ENCODE measurements at regions not wholly inside any gene's neighbourhood (a gene's known extent, or its start where the extent isn't known, plus 50 kb on each side); places are given as distances from the start of the nearest gene placed in this dataset.

DNA sequence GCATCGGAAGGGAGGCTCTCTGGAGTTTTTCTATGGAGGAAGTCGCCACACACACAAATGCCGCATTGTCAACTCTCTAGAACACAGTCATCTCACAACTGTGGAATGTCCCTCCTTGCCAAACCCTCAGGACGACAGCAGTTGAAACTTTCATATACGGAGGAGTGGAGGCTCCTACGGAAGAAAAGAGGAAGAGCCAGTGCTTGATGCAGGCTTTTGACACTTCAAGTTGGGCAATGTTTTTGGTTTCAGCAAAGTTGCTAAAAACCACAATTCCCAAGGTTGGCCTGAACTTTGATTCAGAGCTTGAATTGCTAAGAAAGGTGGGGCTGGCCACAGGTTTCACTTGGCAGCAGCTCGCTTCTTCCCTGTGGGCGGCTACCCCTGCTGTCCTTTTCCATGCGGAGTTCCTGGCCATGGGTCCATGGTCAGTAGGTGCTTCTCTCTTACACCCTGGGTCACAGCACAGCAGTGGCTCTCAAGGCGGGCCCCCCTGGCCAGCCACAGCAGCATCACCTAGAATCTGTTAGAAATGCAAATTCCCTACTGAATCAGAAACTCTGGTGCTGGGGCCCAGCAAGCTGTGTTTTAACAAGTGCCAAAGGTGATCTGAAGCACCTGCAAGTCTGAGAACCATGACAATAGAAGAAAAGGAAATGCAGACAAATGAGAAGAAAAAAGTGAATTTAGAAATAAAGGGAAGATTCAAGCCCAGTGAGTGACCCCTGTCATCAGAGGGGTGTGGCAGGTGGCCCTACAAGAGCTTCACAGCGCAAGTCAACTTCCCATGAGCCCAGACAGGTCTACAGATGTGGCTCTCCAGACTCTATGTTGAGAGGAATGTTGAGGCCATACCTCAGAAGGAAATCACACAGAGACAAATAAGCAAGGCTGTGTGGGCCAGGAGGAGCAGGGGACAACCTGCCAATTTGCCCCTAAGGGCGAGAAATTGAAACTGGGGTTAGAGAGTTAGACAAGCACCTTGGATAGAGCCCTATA is 856.4 kb downstream of the RNF144A start:
- in situ Hi-C loops (cut with HindIII; ENCODE audit: low sequenced_read_pairs), result no loop called here

DNA sequence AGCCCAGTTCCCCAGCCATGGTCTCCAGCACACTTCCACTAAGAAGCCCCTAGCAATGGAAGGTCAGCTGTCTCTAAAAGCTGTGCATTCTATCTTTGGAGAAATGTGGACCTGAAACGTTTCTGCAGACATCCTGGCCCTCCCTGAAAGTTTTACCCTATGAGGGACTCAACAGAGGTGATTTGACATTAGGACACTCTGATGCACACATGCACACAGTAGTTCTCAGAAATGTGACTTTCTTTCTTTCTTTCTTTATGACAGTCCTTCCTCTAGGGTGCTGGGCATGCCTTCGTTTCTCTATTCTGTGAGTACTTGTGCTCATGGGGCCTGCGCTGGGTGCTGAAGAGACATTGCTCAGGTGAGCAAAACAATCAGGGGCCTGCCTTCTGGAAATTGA is 857.3 kb downstream of the RNF144A start:
- in situ Hi-C loops (cut with HindIII; ENCODE audit: low sequenced_read_pairs), result no loop called here

DNA sequence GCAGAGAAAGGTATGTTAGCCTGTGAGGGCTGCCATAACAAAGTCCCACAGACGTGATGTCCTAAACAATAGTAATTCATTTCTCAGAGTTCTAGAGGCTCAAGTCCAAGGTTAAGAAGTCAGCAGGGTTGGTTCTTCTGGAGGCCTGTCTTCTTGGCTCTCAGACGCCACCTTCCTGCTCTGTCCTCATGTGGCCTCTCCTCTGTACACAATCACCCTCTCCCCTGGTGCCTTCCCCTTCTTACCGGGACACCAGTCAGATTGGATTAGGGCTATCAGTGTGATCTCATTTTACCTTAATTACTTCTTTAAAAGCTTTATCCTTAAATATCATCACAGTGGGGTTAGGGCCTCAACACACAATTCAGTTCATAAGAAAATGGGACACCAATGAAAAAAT is 860.5 kb downstream of the RNF144A start:
- in situ Hi-C loops (cut with HindIII; ENCODE audit: low sequenced_read_pairs), result no loop called here

DNA sequence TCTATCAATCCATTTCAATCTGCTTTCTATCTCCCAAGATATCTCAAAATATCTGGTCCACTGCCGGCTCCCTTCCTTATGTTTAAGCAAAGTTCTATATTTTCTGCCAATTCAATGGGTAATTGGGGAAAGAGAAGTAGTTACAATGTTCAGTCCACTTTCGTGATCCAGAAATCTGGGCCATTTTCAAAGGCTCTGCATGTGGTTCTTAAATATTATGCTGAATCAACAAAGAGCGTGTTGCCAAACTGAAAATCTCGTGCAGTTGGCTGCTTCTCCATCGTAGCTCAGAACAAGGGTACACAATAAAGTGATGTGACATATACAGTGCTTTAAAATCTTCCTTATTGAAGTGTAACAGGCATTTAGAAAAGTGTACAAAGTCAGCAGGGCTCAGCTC is 863.1 kb downstream of the RNF144A start:
- in situ Hi-C loops (cut with HindIII; ENCODE audit: low sequenced_read_pairs), result no loop called here

GRCh38 chr2:7785700-7786099 is 868.5 kb downstream of the RNF144A start:
- in situ Hi-C loops (cut with HindIII; ENCODE audit: low sequenced_read_pairs), result no loop called here

DNA sequence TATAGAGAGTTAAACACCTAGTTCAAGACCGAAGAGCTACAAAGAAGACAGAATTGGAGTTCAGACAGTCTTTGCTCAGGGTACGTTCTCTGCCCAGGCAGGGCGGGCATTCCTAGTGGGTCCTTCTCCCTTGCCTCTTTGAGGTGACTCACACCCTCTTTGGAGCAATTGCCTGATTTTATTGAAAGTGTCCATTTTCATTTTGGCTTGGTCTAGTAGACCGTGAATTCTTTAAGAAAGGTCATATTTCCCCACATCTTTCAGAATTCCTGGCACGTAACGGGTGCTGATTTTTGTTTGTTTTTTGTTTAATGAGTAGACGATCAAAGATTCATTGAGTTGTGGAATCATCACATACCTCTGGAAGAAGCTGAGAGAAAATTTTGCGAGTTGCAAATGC is 871.5 kb downstream of the RNF144A start:
- in situ Hi-C loops (cut with HindIII; ENCODE audit: low sequenced_read_pairs), result no loop called here

DNA sequence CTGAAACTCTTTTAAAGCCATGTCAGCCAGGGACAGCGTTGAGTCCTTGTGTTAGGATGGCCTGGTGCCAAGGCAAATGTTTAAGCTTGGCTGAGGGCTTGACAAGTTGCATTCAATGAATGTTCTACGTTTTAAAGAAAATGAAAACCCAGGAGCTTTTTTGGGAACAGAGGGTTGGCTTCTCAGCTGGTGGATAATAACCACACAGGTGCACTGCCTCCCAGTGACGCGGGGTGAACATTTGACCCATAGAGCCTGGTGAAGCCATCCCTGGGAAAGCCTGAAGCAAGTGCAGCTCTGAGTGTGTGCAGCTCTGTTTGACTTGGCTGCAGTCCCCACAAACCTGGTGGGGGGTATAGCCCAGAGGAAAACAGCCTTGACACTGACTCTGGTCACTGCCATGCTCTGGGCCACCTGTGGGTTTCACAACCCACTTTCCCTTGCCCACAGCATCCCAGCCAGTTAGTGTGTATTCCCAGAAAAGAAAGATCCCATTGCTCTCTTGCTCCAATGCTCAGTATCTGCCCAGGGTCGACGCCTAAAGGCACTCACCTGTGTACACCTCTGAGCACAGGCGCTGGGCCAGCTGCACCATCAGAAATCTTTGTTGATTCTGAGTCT is 874.9 kb downstream of the RNF144A start:
- in situ Hi-C loops (cut with HindIII; ENCODE audit: low sequenced_read_pairs), result no loop called here

- in situ Hi-C loops (cut with HindIII; ENCODE audit: low sequenced_read_pairs), result no loop called here
Measured at GRCh38 chr2:7795778-7796563, 878.8 kb downstream of the RNF144A start.

GRCh38 chr2:7800031-7800430 is 881.8 kb upstream of the ID2 start:
- in situ Hi-C loops (cut with HindIII; ENCODE audit: low sequenced_read_pairs), result no loop called here

GRCh38 chr2:7801212-7801611 is 880.6 kb upstream of the ID2 start:
- in situ Hi-C loops (cut with HindIII; ENCODE audit: low sequenced_read_pairs), result no loop called here

DNA sequence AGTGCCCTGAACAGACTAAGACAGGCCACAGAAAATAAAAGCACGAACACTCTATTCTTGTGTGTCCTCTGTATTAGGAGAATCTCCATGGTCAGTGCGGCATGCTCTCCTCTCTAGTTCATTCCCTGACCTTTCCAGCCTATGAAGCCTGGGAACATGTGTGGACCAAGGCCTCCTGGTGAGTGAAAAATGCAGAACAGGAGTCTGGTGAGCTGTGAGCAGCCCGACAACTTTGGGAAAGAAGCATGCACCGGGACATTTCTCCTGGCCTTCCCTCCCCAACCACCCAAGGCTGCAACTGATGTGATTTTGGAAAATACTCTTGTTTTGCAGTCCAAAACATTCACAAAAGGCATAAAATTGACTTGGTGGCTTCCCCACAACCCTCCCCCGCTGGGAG is 878.3 kb upstream of the ID2 start:
- in situ Hi-C loops (cut with HindIII; ENCODE audit: low sequenced_read_pairs), result no loop called here

- in situ Hi-C loops (cut with HindIII; ENCODE audit: low sequenced_read_pairs), result no loop called here
Measured at GRCh38 chr2:7809640-7810039, 872.2 kb upstream of the ID2 start.

DNA sequence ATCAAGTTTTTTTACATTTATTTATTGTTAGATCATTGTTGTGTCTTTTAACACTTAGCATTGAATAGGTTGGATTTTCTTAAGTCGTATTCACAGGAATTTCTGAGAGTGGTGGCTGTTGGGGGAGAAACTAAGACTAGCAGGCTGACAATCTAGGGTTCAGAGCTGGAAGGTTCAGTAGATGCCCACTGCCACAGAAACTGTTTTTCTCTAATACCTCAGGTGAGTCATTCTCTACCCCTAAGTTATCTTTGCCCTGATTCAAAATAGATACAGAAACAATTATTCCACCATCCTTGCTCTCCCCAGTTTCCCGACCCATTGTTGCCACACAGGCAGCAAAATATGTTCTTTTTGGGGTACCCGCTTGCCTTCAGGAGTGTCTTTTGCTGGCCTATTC is 870.8 kb upstream of the ID2 start:
- in situ Hi-C loops (cut with HindIII; ENCODE audit: low sequenced_read_pairs), result no loop called here

DNA sequence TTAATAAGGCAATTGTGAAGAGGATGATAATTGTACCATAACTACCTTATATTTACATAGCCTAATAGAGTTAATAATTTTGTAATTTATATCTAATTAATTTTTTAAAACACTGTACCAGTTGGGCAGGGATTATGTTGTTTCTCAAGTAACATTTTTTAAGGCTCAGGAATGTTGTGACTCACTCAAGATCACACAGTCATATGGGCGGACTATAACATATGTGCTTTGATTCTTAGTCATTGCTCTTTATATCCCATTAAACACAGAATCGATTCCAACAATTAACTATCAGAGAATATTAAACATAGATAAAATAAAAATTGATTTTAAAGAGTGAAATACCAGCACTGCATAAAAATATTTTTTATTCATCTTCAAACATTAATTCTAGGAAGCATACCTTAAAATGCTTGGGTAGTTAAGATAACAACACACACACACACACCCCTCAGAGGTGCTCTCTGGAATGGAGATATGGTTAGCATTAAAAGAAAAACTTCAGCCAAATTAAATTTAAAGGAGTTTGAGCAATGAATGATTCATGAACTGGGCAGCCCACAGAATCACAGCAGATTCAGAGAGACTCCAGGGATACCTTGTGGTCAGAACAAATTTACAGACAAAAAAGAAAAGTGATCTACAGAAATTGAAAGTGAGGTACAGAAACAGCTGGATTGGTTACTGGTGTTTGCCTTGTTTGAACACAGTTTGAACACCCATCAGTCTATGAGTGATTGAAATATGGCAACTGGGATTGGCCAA is 869.4 kb upstream of the ID2 start:
- in situ Hi-C loops (cut with HindIII; ENCODE audit: low sequenced_read_pairs), result no loop called here

GRCh38 chr2:7813541-7814292 is 868.1 kb upstream of the ID2 start:
- in situ Hi-C loops (cut with HindIII; ENCODE audit: low sequenced_read_pairs), result no loop called here

DNA sequence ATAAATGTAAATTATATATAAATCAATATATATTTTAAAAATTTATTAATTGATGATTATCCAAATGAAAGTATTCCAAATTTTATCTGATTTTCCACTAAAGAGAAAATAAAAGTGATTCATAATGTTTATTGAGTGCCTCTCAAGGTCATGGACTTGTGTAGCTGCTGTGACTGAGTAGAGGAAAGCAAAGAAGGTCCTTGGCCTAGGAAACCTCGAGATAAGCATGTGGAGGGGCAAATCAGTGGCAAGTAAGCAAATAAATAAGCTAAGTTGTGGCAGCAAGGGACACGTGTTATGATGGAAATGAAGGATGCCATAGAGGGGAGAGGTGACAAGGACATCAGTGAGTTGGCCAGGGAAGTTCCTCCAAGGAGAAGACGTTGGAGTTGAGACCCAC is 866.1 kb upstream of the ID2 start:
- in situ Hi-C loops (cut with HindIII; ENCODE audit: low sequenced_read_pairs), result no loop called here

DNA sequence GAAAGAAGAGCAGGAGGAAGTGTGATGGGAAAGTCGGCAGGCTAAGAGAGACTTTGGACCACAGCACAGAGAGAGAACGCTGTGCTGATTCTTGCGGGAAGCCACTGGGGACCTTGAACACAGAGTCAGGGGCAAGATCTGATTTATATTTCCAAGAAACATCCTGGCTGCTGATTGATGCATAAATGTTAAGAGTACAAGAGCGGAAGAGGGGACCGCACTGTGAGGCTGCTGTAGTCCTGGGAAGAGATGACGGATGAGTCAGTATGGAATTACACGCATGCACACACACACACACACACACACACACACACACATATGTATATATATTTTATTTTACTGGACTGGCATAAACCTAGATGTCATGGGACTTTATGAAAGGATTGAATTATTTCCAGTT is 865.6 kb upstream of the ID2 start:
- in situ Hi-C loops (cut with HindIII; ENCODE audit: low sequenced_read_pairs), result no loop called here

DNA sequence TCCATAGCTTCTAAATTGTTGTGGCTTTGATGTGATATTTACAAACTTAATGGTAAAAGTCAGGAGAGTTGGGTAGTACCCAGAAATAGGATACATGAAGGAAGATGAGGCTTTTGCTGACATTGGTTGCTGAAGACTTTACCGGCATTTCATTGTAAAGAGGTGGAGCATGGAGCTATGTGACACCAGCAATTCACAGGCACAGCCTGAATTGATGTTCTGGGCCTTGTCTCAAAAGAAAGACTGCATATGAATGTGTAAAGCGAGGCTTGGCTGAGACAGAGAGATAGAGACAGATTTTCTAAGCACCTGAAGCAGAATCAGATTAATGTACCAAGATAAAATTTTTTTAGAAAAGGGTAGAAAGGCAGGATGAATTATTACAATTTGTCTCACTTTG is 864.9 kb upstream of the ID2 start:
- in situ Hi-C loops (cut with HindIII; ENCODE audit: low sequenced_read_pairs), result no loop called here

- in situ Hi-C loops (cut with HindIII; ENCODE audit: low sequenced_read_pairs), result no loop called here
Measured at GRCh38 chr2:7819316-7819715, 862.5 kb upstream of the ID2 start.

GRCh38 chr2:7819850-7820249 is 862.0 kb upstream of the ID2 start:
- in situ Hi-C loops (cut with HindIII; ENCODE audit: low sequenced_read_pairs), result no loop called here
